B cell (primary cell): ENCODE measurements at regions not wholly inside any gene's neighbourhood (a gene's known extent, or its start where the extent isn't known, plus 50 kb on each side); places are given as distances from the start of the nearest gene placed in this dataset.

Experiments
- EZH2 ChIP-seq: IDR thresholded peaks from 2 replicates; pipeline ENCODE4 v1.6.1; 2012; ENCODE audit warnings: borderline replicate concordance, low read depth, mild to moderate bottlenecking, moderate library complexity, low read length; ENCODE audit not compliant: insufficient read depth, poor library complexity, severe bottlenecking
- TF ChIP-seq, protein P1 (sequence below): fragments of 200-600 bp; IDR thresholded peaks from one replicate; pipeline ENCODE4 v1.8.0; 2022; ENCODE audit warnings: antibody characterized with exemption, mild to moderate bottlenecking

DNA sequence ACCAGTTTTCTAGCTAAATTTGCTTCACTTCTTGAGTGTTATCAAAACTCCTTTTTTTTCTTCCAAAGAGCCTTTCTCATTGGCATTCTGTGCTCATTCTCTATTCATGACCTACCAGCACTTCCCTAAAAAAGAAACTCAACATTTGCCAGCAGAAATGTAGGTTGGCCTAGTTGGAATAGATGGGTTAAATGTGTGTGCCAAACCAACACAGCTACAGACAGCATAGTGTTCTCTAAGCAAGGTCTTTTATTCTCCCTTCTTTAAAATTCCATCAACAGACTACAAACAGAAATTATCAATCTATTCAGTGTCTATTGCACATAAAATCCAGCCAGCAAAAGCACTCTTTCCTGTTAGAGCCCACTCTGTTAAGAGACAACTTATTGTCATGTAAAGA, 255.8 kb upstream of the PUM3 start:
- TF ChIP-seq, protein P1, sequence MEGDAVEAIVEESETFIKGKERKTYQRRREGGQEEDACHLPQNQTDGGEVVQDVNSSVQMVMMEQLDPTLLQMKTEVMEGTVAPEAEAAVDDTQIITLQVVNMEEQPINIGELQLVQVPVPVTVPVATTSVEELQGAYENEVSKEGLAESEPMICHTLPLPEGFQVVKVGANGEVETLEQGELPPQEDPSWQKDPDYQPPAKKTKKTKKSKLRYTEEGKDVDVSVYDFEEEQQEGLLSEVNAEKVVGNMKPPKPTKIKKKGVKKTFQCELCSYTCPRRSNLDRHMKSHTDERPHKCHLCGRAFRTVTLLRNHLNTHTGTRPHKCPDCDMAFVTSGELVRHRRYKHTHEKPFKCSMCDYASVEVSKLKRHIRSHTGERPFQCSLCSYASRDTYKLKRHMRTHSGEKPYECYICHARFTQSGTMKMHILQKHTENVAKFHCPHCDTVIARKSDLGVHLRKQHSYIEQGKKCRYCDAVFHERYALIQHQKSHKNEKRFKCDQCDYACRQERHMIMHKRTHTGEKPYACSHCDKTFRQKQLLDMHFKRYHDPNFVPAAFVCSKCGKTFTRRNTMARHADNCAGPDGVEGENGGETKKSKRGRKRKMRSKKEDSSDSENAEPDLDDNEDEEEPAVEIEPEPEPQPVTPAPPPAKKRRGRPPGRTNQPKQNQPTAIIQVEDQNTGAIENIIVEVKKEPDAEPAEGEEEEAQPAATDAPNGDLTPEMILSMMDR = no peak
- TF ChIP-seq EZH2 = no peak
